MM.1S (cell line): ENCODE measurements at regions not wholly inside any gene's neighbourhood (a gene's known extent, or its start where the extent isn't known, plus 50 kb on each side); places are given as distances from the start of the nearest gene placed in this dataset.
A peak's percentile ranks its signal among the peaks of the same experiment; 100 is the strongest.

Source experiments
- DNase-seq: peaks from one replicate; pipeline ENCODE4 v3.0.0-alpha.2; 2015
- H2AFZ ChIP-seq: fragments of 300-600 bp; sonication (generic); 2 replicates; pipeline ENCODE4 v1.6.0; 2016; ENCODE audit warnings: antibody characterized with exemption, low read length
- H3F3A ChIP-seq: fragments of 300-600 bp; sonication (generic); 2 replicates; pipeline ENCODE4 v1.6.1; 2016; ENCODE audit warnings: mild to moderate bottlenecking, antibody characterized with exemption, low read length, moderate library complexity, mixed read lengths; ENCODE audit not compliant: insufficient read depth
- H3K27ac ChIP-seq: fragments of 300-600 bp; sonication (generic); 2 replicates; pipeline ENCODE4 v1.5.1; 2016; ENCODE audit warnings: mild to moderate bottlenecking, low read length
- H3K27me3 ChIP-seq: fragments of 300-600 bp; sonication (generic); replicated peaks from 2 replicates; pipeline ENCODE4 v1.6.0; 2016; ENCODE audit warnings: low read length; ENCODE audit not compliant: insufficient read depth
- H3K36me3 ChIP-seq: fragments of 300-600 bp; sonication (generic); replicated peaks from 2 replicates; pipeline ENCODE4 v1.6.1; 2016; ENCODE audit warnings: mild to moderate bottlenecking, low read length, mixed read lengths; ENCODE audit not compliant: insufficient read depth
- H3K4me1 ChIP-seq: fragments of 300-600 bp; sonication (generic); 2 replicates; pipeline ENCODE4 v1.6.1; 2016; ENCODE audit warnings: low read length, mixed read lengths
- H3K4me2 ChIP-seq: fragments of 300-600 bp; sonication (generic); 2 replicates; pipeline ENCODE4 v1.6.0; 2016; ENCODE audit warnings: low read depth, low read length
- H3K4me3 ChIP-seq: fragments of 300-600 bp; sonication (generic); 2 replicates; pipeline ENCODE4 v1.5.1; 2016; ENCODE audit warnings: low read length, mixed read lengths
- H3K79me2 ChIP-seq: fragments of 300-600 bp; sonication (generic); 2 replicates; pipeline ENCODE4 v1.6.1; 2016; ENCODE audit warnings: mixed run types, low read length, mixed read lengths
- H3K9ac ChIP-seq: fragments of 300-600 bp; sonication (generic); 2 replicates; pipeline ENCODE4 v1.6.1; 2016; ENCODE audit warnings: low read length, mixed read lengths
- H3K9me2 ChIP-seq: fragments of 300-600 bp; sonication (generic); replicated peaks from 2 replicates; pipeline ENCODE4 v1.6.1; 2016; ENCODE audit warnings: mild to moderate bottlenecking, low read length, mixed read lengths; ENCODE audit not compliant: insufficient read depth
- H3K9me3 ChIP-seq: fragments of 300-600 bp; sonication (generic); replicated peaks from 2 replicates; pipeline ENCODE4 v1.6.1; 2016; ENCODE audit warnings: mild to moderate bottlenecking, low read length, mixed read lengths; ENCODE audit not compliant: insufficient read depth
- H4K20me1 ChIP-seq: fragments of 300-600 bp; sonication (generic); 2 replicates; pipeline ENCODE4 v1.6.1; 2016; ENCODE audit warnings: mild to moderate bottlenecking, low read length, moderate library complexity, mixed read lengths; ENCODE audit not compliant: insufficient read depth
- CTCF ChIP-seq: fragments of 300-600 bp; sonication (generic); IDR thresholded peaks from 2 replicates; pipeline ENCODE4 v1.5.1; 2016; ENCODE audit warnings: antibody characterized with exemption, low read length, mixed read lengths
- EZH2 ChIP-seq: fragments of 300-600 bp; sonication (generic); optimal IDR thresholded peaks from 2 replicates; pipeline ENCODE3; 2017; ENCODE audit warnings: low read depth, mild to moderate bottlenecking, antibody characterized with exemption, low read length, mixed read lengths
- EZH2phosphoT487 ChIP-seq: fragments of 300-600 bp; sonication (generic); IDR thresholded peaks from 2 replicates; pipeline ENCODE4 v1.6.1; 2018; ENCODE audit warnings: antibody characterized with exemption, low read length

- peak; percentile 34 for DNase-seq
- TF ChIP-seq EZH2 (no peak), EZH2phosphoT487 (no peak), CTCF (no peak)
- Histone ChIP-seq H3K9me2 (no peaks in the 10 kb centered on the region), H2AFZ (no peak overlapping the region), H3K36me3 (no peaks in the 10 kb centered on the region; the same call in 1 of the 2 replicates), H3K4me2 (no peak overlapping the region), H3K9me3 (no peaks in the 10 kb centered on the region), H3K27ac (no peak overlapping the region), H3K79me2 (no peaks in the 10 kb centered on the region), H3K27me3 (no peaks in the 10 kb centered on the region), H4K20me1 (no peaks in the 10 kb centered on the region), H3K4me1 (no peaks in the 10 kb centered on the region), H3F3A (no peaks in the 10 kb centered on the region), H3K9ac (no peak overlapping the region), H3K4me3 (no peak overlapping the region)
These were observed 607.4 kb downstream of the MAFB start for GRCh38 chr20:40081653-40082052.

DNA sequence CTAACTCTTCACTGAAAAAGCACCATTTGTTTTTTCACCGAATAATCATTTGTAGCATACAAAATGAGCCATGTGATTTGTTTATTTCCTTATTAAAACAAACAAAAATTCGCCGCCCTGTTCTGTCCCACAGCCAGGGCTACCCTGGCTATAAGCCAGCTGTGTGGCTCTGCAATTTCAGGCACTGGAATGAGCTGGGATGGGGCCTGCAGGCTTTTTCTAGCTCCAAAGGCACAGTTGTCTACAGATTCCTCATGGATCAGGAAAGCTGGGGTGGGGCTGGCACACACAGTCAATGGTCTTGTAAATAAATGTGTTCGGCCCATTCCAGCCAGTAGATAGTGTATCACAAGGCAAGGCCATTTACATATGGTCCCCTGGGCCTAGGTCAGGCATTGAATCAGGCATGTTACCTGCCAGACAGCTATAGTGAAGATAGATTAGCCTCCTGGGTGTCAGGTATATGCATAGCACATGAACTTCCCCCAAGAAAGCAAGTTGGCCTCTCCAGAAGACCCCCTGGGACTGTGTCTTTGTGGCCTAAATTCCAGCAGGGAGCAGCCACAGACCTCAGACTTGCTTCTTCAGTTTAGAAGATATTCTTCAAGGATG, 608.9 kb downstream of the MAFB start:
- Histone ChIP-seq H3K9ac (no peak overlapping the region), H3K4me3 (no peak overlapping the region), H2AFZ (no peak overlapping the region), H3K9me2 (no peaks in the 10 kb centered on the region), H3K36me3 (no peaks in the 10 kb centered on the region; the same call in 1 of the 2 replicates), H3K4me1 (no peaks in the 10 kb centered on the region), H3K27me3 (no peaks in the 10 kb centered on the region), H3K27ac (no peak overlapping the region), H4K20me1 (no peaks in the 10 kb centered on the region), H3K4me2 (no peak overlapping the region), H3K9me3 (no peaks in the 10 kb centered on the region), H3K79me2 (no peaks in the 10 kb centered on the region), H3F3A (no peaks in the 10 kb centered on the region)
- DNase-seq = no peak
- no peak for TF ChIP-seq EZH2
- no peak for TF ChIP-seq EZH2phosphoT487
- TF ChIP-seq CTCF = no peak

GRCh38 chr20:40073535-40074111, 615.4 kb downstream of the MAFB start:
- Histone ChIP-seq H3K4me3 (no peak overlapping the region), H3K9me2 (no peaks in the 10 kb centered on the region), H3K27ac (no peak overlapping the region), H3K4me1 (no peaks in the 10 kb centered on the region), H2AFZ (no peak overlapping the region), H3K4me2 (no peak overlapping the region), H3K36me3 (no peaks in the 10 kb centered on the region; the same call in 1 of the 2 replicates), H3F3A (no peaks in the 10 kb centered on the region), H3K27me3 (no peaks in the 10 kb centered on the region), H3K9me3 (no peaks in the 10 kb centered on the region), H3K9ac (no peak overlapping the region), H3K79me2 (no peaks in the 10 kb centered on the region), H4K20me1 (no peaks in the 10 kb centered on the region)
- TF ChIP-seq EZH2 (no peak), CTCF (no peak)
- no peak for DNase-seq
